Activated naive CD4-positive, alpha-beta T cell treated with anti-CD3 and anti-CD28 coated beads, Interleukin-2, amount 50 U/mL, for 24 hours (primary cell): ENCODE measurements at regions not wholly inside any gene's neighbourhood (a gene's known extent, or its start where the extent isn't known, plus 50 kb on each side); places are given as distances from the start of the nearest gene placed in this dataset.
"Not testable (repeated sequence)": the region's sequence is repeated elsewhere in the genome, so short reads cannot be mapped to it uniquely, and the experiment has no call there.

Experiments
- H3K27ac Mint-ChIP-seq: one replicate; pipeline ENCODE4 v1.8.0; 2021; ENCODE audit warnings: mild to moderate bottlenecking, mixed read lengths
- H3K27me3 Mint-ChIP-seq: one replicate; pipeline ENCODE4 v1.8.0; 2021; ENCODE audit warnings: mixed read lengths
- H3K36me3 Mint-ChIP-seq: one replicate; pipeline ENCODE4 v1.8.0; 2021; ENCODE audit warnings: mixed read lengths
- H3K4me1 Mint-ChIP-seq: one replicate; pipeline ENCODE4 v1.8.0; 2021; ENCODE audit warnings: mixed read lengths
- H3K4me3 Mint-ChIP-seq: one replicate; pipeline ENCODE4 v1.8.0; 2021; ENCODE audit warnings: mild to moderate bottlenecking, mixed read lengths
- H3K9me3 Mint-ChIP-seq: one replicate; pipeline ENCODE4 v1.8.0; 2021; ENCODE audit warnings: mixed read lengths

DNA sequence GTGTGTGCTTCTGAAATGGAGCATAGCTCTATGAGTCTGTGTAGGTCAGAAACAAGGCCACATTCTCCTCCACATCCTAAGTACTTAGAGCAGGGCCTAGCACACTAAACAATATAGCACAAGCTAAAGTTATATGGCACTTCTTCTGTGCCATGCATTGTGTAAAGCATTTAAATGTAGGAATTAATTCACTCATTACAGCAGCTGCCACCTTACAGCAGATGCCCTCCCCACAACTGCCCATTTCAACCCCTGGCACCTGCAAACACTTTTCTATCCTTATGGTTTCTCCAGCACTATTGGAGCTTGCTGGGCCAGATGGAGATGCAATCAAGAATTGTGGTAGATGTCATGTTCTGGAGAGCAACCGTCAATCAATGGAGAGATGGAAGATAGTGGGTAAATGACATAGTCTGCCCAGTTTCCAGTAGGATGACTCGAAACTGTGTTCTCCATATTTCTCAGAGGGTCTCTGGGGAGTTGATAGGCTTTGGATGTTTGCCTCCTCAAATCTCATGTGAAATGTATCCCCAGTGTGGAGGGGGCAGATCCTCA lies 373.7 kb downstream of the DOK5 start:
- Mint-ChIP-seq H3K4me1 (no peaks in the 10 kb centered on the region), H3K4me3 (no peak overlapping the region), H3K36me3 (no peaks in the 10 kb centered on the region), H3K27ac (no peak overlapping the region), H3K27me3 (no peaks in the 10 kb centered on the region), H3K9me3 (peaks cover 3% of the 10 kb centered on the region)

DNA sequence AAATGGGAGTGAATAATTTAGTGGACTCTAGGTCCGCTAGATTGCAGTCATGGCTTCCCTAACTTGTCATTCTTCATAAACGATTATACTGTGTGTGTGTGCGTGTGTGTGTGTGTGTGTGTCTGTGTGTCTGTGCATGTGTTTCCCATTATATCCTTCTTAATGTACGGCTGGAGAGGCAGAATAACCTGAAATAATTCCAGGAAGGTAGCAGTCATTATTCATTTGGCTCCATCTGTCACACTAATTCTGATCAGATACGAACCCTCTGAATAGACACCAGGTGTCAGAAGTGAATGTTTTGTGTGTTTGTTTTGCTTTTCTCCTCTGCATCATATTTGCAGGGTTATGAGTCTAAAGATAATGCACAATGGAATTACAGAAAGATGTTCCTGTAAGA lies 372.9 kb downstream of the DOK5 start:
- Mint-ChIP-seq H3K27me3 (no peaks in the 10 kb centered on the region), H3K36me3 (no peaks in the 10 kb centered on the region), H3K9me3 (peaks cover 3% of the 10 kb centered on the region), H3K4me1 (no peaks in the 10 kb centered on the region), H3K4me3 (no peak overlapping the region), H3K27ac (no peak overlapping the region)

GRCh38 chr20:54846948-54847347 lies 371.6 kb downstream of the DOK5 start:
- Mint-ChIP-seq H3K27ac (no peak overlapping the region), H3K4me1 (no peaks in the 10 kb centered on the region), H3K4me3 (no peak overlapping the region), H3K27me3 (no peaks in the 10 kb centered on the region), H3K36me3 (no peaks in the 10 kb centered on the region), H3K9me3 (peaks cover 3% of the 10 kb centered on the region)

GRCh38 chr20:54844346-54844745 lies 369.0 kb downstream of the DOK5 start:
- H3K9me3 Mint-ChIP-seq: peaks cover 3% of the 10 kb centered on the region
- H3K27ac Mint-ChIP-seq: no peak overlapping the region
- H3K36me3 Mint-ChIP-seq: no peaks in the 10 kb centered on the region

DNA sequence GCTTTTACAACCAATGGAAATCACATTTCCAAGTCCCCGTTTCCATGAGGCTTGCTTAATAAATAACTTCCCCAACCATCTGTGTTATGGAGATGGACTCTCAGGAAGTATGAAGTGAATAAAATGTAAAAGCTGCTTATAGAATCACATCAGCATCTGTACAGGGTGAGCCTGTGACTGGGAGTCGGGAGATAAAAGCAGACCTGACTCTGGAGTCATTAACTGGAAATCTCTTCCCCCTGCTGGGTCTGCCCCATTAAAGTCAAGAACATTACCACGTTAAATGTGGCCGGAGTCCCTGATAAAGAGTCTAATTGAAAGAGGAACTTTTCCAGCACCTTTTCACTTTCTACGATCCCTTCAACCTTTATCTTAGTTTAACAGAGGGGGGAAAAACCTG lies 368.5 kb downstream of the DOK5 start:
- Mint-ChIP-seq H3K9me3 (peaks cover 3% of the 10 kb centered on the region), H3K36me3 (no peaks in the 10 kb centered on the region), H3K27ac (no peak overlapping the region), H3K4me3 (no peak overlapping the region), H3K4me1 (no peaks in the 10 kb centered on the region), H3K27me3 (peaks cover 4% of the 10 kb centered on the region)

More at GRCh38 chr20:54844346-54844745, 369.0 kb downstream of the DOK5 start:
- peaks cover 4% of the 10 kb centered on the region for H3K27me3 Mint-ChIP-seq
- H3K4me3 Mint-ChIP-seq: no peak overlapping the region
- no peaks in the 10 kb centered on the region for H3K4me1 Mint-ChIP-seq

DNA sequence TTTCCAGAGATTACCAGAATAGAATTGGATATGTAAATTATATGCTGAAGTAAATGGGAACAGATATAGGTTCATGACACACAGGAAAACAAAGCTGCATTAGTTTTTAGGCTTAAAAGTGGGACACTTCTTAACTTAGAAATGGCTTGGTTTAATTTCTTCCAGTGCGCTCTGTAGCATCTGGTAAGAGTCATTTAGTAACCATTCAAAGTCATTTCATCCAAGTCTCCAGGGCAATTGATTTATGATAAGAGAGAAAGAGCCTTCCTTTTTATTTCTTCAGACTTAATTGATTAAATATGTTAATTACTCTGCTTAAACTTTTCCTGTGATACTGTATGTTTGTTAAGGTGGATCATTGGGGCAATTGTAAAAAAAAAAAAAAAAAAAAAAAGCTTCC lies 368.0 kb downstream of the DOK5 start:
- Mint-ChIP-seq H3K9me3 (peaks cover 3% of the 10 kb centered on the region), H3K27me3 (peaks cover 4% of the 10 kb centered on the region), H3K36me3 (no peaks in the 10 kb centered on the region), H3K4me3 (no peak overlapping the region), H3K4me1 (no peaks in the 10 kb centered on the region), H3K27ac (no peak overlapping the region)

DNA sequence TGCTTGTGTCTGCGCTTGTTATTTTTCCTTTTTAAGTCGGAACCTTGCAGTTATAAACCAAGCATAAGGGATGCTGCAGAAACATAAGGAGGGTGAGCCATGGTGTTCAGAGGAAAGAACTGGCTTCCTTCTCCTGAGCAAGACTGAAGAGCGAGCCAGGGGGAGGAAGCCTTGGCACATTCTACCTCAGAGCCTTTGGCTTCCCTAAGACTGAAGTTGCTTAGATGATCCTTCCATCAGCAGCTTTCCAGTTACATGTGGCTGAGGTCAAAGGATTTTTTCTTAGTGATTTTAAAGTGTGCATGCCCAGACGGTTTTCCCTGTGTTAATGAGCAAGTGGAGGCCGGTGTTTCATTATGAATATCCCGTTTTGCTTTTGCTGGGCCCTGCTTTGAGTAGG lies 363.8 kb downstream of the DOK5 start:
- Mint-ChIP-seq H3K36me3 (no peaks in the 10 kb centered on the region), H3K4me3 (no peak overlapping the region), H3K27ac (no peak overlapping the region), H3K27me3 (peaks cover 4% of the 10 kb centered on the region), H3K9me3 (no peaks in the 10 kb centered on the region), H3K4me1 (no peaks in the 10 kb centered on the region)

DNA sequence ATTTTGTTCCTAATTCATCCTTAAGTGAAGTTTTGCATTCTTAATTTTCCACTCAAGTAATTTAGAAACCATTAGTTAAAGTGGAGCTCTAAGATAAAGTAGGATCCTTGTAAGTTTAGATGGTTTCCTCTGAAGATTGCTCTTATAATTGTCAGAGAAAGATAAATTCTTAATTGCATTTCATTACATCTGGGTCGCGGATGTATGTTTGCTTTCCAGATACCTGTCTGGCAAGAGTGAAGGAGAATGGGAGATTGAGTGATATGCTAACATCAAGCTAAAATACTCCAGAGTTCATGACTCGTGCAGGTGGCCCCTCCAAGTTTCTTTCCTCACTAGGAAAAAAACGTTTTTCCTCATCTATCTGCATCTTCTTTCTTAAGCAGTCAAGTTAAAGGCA lies 361.8 kb downstream of the DOK5 start:
- peaks cover 4% of the 10 kb centered on the region for H3K27me3 Mint-ChIP-seq
- H3K4me1 Mint-ChIP-seq: no peaks in the 10 kb centered on the region
- no peaks in the 10 kb centered on the region for H3K36me3 Mint-ChIP-seq
- H3K9me3 Mint-ChIP-seq: no peaks in the 10 kb centered on the region
- no peak overlapping the region for H3K27ac Mint-ChIP-seq
- no peak overlapping the region for H3K4me3 Mint-ChIP-seq

DNA sequence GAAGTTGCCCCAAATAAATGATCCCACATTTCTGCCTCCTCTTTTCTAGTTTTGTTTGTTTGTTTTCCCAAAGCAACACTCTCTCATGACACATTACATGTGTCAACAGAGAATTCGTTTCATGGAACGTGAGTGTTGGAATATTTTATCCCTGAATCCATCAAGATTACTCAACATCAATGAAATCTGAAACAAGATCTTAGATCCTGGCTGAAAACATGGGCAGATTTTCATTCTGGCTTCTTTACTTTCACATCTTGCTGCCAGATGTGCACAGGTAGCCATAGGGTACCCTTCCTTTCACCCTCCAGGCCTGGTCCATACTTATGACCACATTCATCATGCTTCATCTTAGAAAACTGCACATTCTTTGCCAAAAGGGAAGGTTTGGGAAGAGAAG lies 347.0 kb downstream of the DOK5 start:
- no peak overlapping the region for H3K27ac Mint-ChIP-seq
- H3K4me1 Mint-ChIP-seq: no peaks in the 10 kb centered on the region
- peaks cover 5% of the 10 kb centered on the region for H3K27me3 Mint-ChIP-seq
- H3K4me3 Mint-ChIP-seq: no peak overlapping the region
- no peaks in the 10 kb centered on the region for H3K36me3 Mint-ChIP-seq
- H3K9me3 Mint-ChIP-seq: no peaks in the 10 kb centered on the region

- no peak overlapping the region for H3K4me3 Mint-ChIP-seq
- H3K36me3 Mint-ChIP-seq: no peaks in the 10 kb centered on the region
- peaks cover 5% of the 10 kb centered on the region for H3K27me3 Mint-ChIP-seq
- no peaks in the 10 kb centered on the region for H3K4me1 Mint-ChIP-seq
- no peak overlapping the region for H3K27ac Mint-ChIP-seq
- no peaks in the 10 kb centered on the region for H3K9me3 Mint-ChIP-seq
These were observed 345.0 kb downstream of the DOK5 start for GRCh38 chr20:54820392-54820791.

GRCh38 chr20:54806462-54806861 lies 331.1 kb downstream of the DOK5 start:
- Mint-ChIP-seq H3K36me3 (no peaks in the 10 kb centered on the region), H3K27ac (no peak overlapping the region), H3K27me3 (peaks cover 3% of the 10 kb centered on the region), H3K9me3 (no peaks in the 10 kb centered on the region), H3K4me3 (no peak overlapping the region), H3K4me1 (no peaks in the 10 kb centered on the region)

- Mint-ChIP-seq H3K27ac (no peak overlapping the region), H3K4me3 (no peak overlapping the region), H3K36me3 (no peaks in the 10 kb centered on the region), H3K27me3 (no peaks in the 10 kb centered on the region), H3K9me3 (peaks cover 21% of the 10 kb centered on the region), H3K4me1 (no peaks in the 10 kb centered on the region)
These were observed 319.5 kb downstream of the DOK5 start for GRCh38 chr20:54794874-54795273.

GRCh38 chr20:54794110-54794509 lies 318.7 kb downstream of the DOK5 start:
- H3K4me3 Mint-ChIP-seq: no peak overlapping the region
- H3K27ac Mint-ChIP-seq: no peak overlapping the region
- H3K27me3 Mint-ChIP-seq: no peaks in the 10 kb centered on the region
- H3K4me1 Mint-ChIP-seq: no peaks in the 10 kb centered on the region
- H3K36me3 Mint-ChIP-seq: no peaks in the 10 kb centered on the region
- H3K9me3 Mint-ChIP-seq: peaks cover 28% of the 10 kb centered on the region

GRCh38 chr20:54793291-54793992 lies 318.0 kb downstream of the DOK5 start:
- Mint-ChIP-seq H3K27ac (no peak overlapping the region), H3K4me3 (no peak overlapping the region)

DNA sequence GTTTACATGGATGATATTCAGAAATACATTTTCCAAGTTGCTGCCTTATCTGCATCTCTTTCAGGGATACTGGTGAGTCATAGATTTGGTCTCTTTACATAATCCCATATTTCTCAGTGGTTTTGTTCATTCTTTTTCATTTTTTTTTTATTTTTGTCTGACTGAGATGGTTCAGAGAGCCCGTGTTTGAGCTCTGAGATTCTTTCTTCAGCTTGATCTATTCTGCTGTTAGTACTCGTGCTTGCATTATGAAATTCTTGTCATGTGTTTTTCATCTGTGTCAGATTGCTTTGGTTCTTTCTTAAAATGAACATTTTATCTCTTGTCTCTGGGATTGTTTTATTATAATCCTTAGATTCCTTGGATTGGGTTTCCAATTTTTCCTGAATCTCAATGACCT lies 317.3 kb downstream of the DOK5 start:
- H3K4me3 Mint-ChIP-seq: no peak overlapping the region
- no peaks in the 10 kb centered on the region for H3K27me3 Mint-ChIP-seq
- H3K27ac Mint-ChIP-seq: no peak overlapping the region
- no peaks in the 10 kb centered on the region for H3K36me3 Mint-ChIP-seq
- peaks cover 33% of the 10 kb centered on the region for H3K9me3 Mint-ChIP-seq
- no peaks in the 10 kb centered on the region for H3K4me1 Mint-ChIP-seq

More at GRCh38 chr20:54793291-54793992, 318.0 kb downstream of the DOK5 start:
- H3K27me3 Mint-ChIP-seq: no peaks in the 10 kb centered on the region
- H3K36me3 Mint-ChIP-seq: no peaks in the 10 kb centered on the region
- H3K4me1 Mint-ChIP-seq: no peaks in the 10 kb centered on the region
- H3K9me3 Mint-ChIP-seq: peaks cover 33% of the 10 kb centered on the region

DNA sequence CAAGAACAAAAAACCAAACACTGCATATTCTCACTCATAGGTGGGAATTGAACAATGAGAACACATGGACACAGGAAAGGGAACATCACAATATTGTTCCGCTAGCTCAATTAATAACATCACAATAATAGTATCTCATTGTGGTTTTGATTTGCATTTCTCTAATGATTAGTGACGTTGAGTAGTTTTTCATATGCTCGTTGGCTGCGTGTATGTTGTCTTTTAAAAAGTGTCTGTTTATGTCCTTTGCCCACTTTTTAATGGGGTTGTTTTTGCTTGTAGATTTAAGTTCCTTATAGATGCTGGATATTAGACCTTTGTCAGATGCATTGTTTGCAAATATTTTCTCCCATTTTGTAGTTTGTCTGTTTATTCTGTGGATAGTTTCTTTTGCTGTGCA lies 312.9 kb downstream of the DOK5 start:
- not testable (repeated sequence) for H3K27me3 Mint-ChIP-seq, H3K36me3 Mint-ChIP-seq, H3K4me3 Mint-ChIP-seq, H3K27ac Mint-ChIP-seq, H3K4me1 Mint-ChIP-seq
- H3K9me3 Mint-ChIP-seq: peaks cover 33% of the 10 kb centered on the region

GRCh38 chr20:54782758-54783157 lies 307.4 kb downstream of the DOK5 start:
- not testable (repeated sequence) for H3K27ac Mint-ChIP-seq, H3K27me3 Mint-ChIP-seq, H3K4me3 Mint-ChIP-seq, H3K4me1 Mint-ChIP-seq, H3K9me3 Mint-ChIP-seq, H3K36me3 Mint-ChIP-seq
